SHP77 treated with DMSO at 0.1 percent for 48 hours (cell line): ENCODE measurements at regions not wholly inside any gene's neighbourhood (a gene's known extent, or its start where the extent isn't known, plus 50 kb on each side); places are given as distances from the start of the nearest gene placed in this dataset.

Experiments
- DNase-seq: peaks from one replicate; lab custom pipeline; 2025; lab: John Stamatoyannopoulos, UW

GRCh38 chr7:10908600-10908999 lies 65.1 kb upstream of the PHF14 start:
- no peak for DNase-seq

- no peak for DNase-seq
These were observed 63.2 kb upstream of the PHF14 start for GRCh38 chr7:10910447-10910846.

- no peak for DNase-seq
These were observed 61.6 kb upstream of the PHF14 start for GRCh38 chr7:10912077-10912476.

- DNase-seq, result no peak
These were observed 60.2 kb upstream of the PHF14 start for GRCh38 chr7:10913457-10913856.

GRCh38 chr7:10918093-10918590 lies 55.5 kb upstream of the PHF14 start:
- DNase-seq, result no peak

- no peak for DNase-seq
These were observed 53.7 kb upstream of the PHF14 start for GRCh38 chr7:10919923-10920322.
